ENCODE measurements at regions not wholly inside any gene's neighbourhood (a gene's known extent, or its start where the extent isn't known, plus 50 kb on each side); places are given as distances from the start of the nearest gene placed in this dataset.

- Histone ChIP-seq H3K9ac (ENCODE audit: low read depth, low read length, poor library complexity, severe bottlenecking) (no peak overlapping the region), H3K9me2 (replicated peaks; ENCODE audit: low read depth, low read length) (no peaks in the 10 kb centered on the region), H3F3A (ENCODE audit: low read depth) (no peaks in the 10 kb centered on the region), H3K9me3 (ENCODE audit: insufficient read depth, low read depth, low read length) (no peaks in the 10 kb centered on the region), H4K20me1 (ENCODE audit: insufficient read depth, low read length, poor library complexity, severe bottlenecking) (no peaks in the 10 kb centered on the region), H3K4me1 (ENCODE audit: insufficient read depth, low read length, poor library complexity, severe bottlenecking) (peaks cover 7% of the 10 kb centered on the region), H3K27me3 (ENCODE audit: insufficient read depth, low read length, poor library complexity, severe bottlenecking) (no peaks in the 10 kb centered on the region), H2AFZ (ENCODE audit: low read length) (no peak overlapping the region), H3K36me3 (ENCODE audit: insufficient read depth, low read length) (no peaks in the 10 kb centered on the region), H3K4me3 (ENCODE audit: low read length, poor library complexity, severe bottlenecking) (no peak overlapping the region), H3K79me2 (ENCODE audit: insufficient read depth, low read length) (no peaks in the 10 kb centered on the region), H3K4me2 (ENCODE audit: low read depth, low read length, poor library complexity, severe bottlenecking) (no peak overlapping the region)
- TF ChIP-seq EZH2phosphoT487 (IDR thresholded peaks at IDR 0.05; ENCODE audit: borderline replicate concordance) (no peak), CTCF (conservative IDR thresholded peaks at IDR 0.05; ENCODE audit: low read length) (no peak)
These were observed 157.1 kb upstream of the PZP start for GRCh38 chr12:9365296-9365695.

- Histone ChIP-seq H4K20me1 (ENCODE audit: insufficient read depth, low read length, poor library complexity, severe bottlenecking) (no peaks in the 10 kb centered on the region), H3K9me3 (ENCODE audit: insufficient read depth, low read depth, low read length) (no peaks in the 10 kb centered on the region), H2AFZ (ENCODE audit: low read length) (no peak overlapping the region), H3K4me2 (ENCODE audit: low read depth, low read length, poor library complexity, severe bottlenecking) (no peak overlapping the region), H3K4me1 (ENCODE audit: insufficient read depth, low read length, poor library complexity, severe bottlenecking) (peaks cover 7% of the 10 kb centered on the region), H3K27me3 (ENCODE audit: insufficient read depth, low read length, poor library complexity, severe bottlenecking) (no peaks in the 10 kb centered on the region), H3K36me3 (ENCODE audit: insufficient read depth, low read length) (no peaks in the 10 kb centered on the region), H3K9me2 (replicated peaks; ENCODE audit: low read depth, low read length) (no peaks in the 10 kb centered on the region), H3K4me3 (ENCODE audit: low read length, poor library complexity, severe bottlenecking) (no peak overlapping the region), H3F3A (ENCODE audit: low read depth) (no peaks in the 10 kb centered on the region), H3K79me2 (ENCODE audit: insufficient read depth, low read length) (no peaks in the 10 kb centered on the region), H3K9ac (ENCODE audit: low read depth, low read length, poor library complexity, severe bottlenecking) (no peak overlapping the region)
- no peak for TF ChIP-seq EZH2phosphoT487 (IDR thresholded peaks at IDR 0.05; ENCODE audit: borderline replicate concordance)
- no peak for TF ChIP-seq CTCF (conservative IDR thresholded peaks at IDR 0.05; ENCODE audit: low read length)
These were observed 156.3 kb upstream of the PZP start for GRCh38 chr12:9364224-9365176.

- Histone ChIP-seq H3K9ac (ENCODE audit: low read depth, low read length, poor library complexity, severe bottlenecking) (no peak overlapping the region), H3K9me3 (ENCODE audit: insufficient read depth, low read depth, low read length) (no peaks in the 10 kb centered on the region), H3K27me3 (ENCODE audit: insufficient read depth, low read length, poor library complexity, severe bottlenecking) (no peaks in the 10 kb centered on the region), H4K20me1 (ENCODE audit: insufficient read depth, low read length, poor library complexity, severe bottlenecking) (no peaks in the 10 kb centered on the region), H3K4me3 (ENCODE audit: low read length, poor library complexity, severe bottlenecking) (no peak overlapping the region), H3K36me3 (ENCODE audit: insufficient read depth, low read length) (no peaks in the 10 kb centered on the region), H3K4me1 (ENCODE audit: insufficient read depth, low read length, poor library complexity, severe bottlenecking) (peaks cover 7% of the 10 kb centered on the region), H3K4me2 (ENCODE audit: low read depth, low read length, poor library complexity, severe bottlenecking) (no peak overlapping the region), H2AFZ (ENCODE audit: low read length) (no peak overlapping the region), H3F3A (ENCODE audit: low read depth) (no peaks in the 10 kb centered on the region), H3K79me2 (ENCODE audit: insufficient read depth, low read length) (no peaks in the 10 kb centered on the region), H3K9me2 (replicated peaks; ENCODE audit: low read depth, low read length) (no peaks in the 10 kb centered on the region)
- TF ChIP-seq CTCF (conservative IDR thresholded peaks at IDR 0.05; ENCODE audit: low read length) (no peak), EZH2phosphoT487 (IDR thresholded peaks at IDR 0.05; ENCODE audit: borderline replicate concordance) (no peak)
These were observed 154.9 kb upstream of the PZP start for GRCh38 chr12:9363145-9363544.

All from Loucy (cell line).